ENCODE measurements at regions not wholly inside any gene's neighbourhood (a gene's known extent, or its start where the extent isn't known, plus 50 kb on each side); places are given as distances from the start of the nearest gene placed in this dataset.

DNA sequence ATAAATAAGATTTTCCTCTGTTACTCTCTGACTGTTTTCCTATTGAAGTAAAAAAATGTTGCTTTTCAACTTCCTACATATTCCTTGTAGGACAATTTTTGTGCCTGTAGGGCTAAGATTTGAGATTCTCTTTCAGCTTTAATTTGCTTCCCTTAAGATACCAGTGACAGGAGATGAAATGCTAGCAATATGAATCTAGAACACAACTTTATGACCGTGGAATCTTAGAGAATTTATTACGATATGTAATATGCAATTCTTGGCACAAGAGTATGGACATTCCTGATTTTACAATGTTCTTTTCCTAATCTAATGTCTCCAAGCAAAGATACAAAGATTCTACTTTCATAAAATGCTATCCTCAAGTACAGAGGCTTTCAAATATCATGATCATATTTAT lies 180.9 kb downstream of the KCNE4 start:
- intact Hi-C loops (cut with micrococcal nuclease; ENCODE audit: unreplicated experiment): no loop called here
- Histone ChIP-seq H3K9ac (ENCODE audit: insufficient read depth, low read depth, low read length) (no peak overlapping the region), H3K4me2 (ENCODE audit: low read depth, low read length) (no peak overlapping the region), H3K27ac (ENCODE audit: extremely low read length, insufficient read depth, low read length) (no peak overlapping the region), H3K4me1 (ENCODE audit: insufficient read depth, low read length) (no peaks in the 10 kb centered on the region), H3K9me3 (ENCODE audit: low read length) (no peaks in the 10 kb centered on the region), H3K27me3 (ENCODE audit: control insufficient read depth in 1 of 2, insufficient read depth in 2 of 2, low read length in 2 of 2) (no peaks in the 10 kb centered on the region; a peak in 1 of 5 replicates), H3K36me3 (replicated peaks in 1 of 2; ENCODE audit: control insufficient read depth in 1 of 2, insufficient read depth in 2 of 2, low read length in 2 of 2) (no peaks in the 10 kb centered on the region), H4K20me1 (ENCODE audit: insufficient read depth, low read length) (no peaks in the 10 kb centered on the region), H2AFZ (ENCODE audit: low read length) (no peak overlapping the region), H3K4me3 (replicated peaks in 1 of 3; ENCODE audit: insufficient read depth in 1 of 3, low read depth in 2 of 3, low read length in 3 of 3) (no peak overlapping the region), H3K79me2 (ENCODE audit: insufficient read depth, low read length) (no peaks in the 10 kb centered on the region)
- 1% methylated on average over 2 of the region's 2 CpGs for WGBS (ENCODE audit: low lambda C conversion rate)
- POLR2A ChIA-PET: no interaction called here
- no peak for DNase-seq (ENCODE audit: low spot score)
- CTCF ChIA-PET (ENCODE audit: low intra/inter-chr PET ratio, low total read pairs): no interaction called here
- no peak for ATAC-seq
- TF ChIP-seq CHCHD3 (CRISPR knock-in tag; IDR thresholded peaks at IDR 0.05) (no peak), FOXO1 (CRISPR knock-in tag; IDR thresholded peaks at IDR 0.05) (no peak)
- TF ChIP-seq, protein P1, sequence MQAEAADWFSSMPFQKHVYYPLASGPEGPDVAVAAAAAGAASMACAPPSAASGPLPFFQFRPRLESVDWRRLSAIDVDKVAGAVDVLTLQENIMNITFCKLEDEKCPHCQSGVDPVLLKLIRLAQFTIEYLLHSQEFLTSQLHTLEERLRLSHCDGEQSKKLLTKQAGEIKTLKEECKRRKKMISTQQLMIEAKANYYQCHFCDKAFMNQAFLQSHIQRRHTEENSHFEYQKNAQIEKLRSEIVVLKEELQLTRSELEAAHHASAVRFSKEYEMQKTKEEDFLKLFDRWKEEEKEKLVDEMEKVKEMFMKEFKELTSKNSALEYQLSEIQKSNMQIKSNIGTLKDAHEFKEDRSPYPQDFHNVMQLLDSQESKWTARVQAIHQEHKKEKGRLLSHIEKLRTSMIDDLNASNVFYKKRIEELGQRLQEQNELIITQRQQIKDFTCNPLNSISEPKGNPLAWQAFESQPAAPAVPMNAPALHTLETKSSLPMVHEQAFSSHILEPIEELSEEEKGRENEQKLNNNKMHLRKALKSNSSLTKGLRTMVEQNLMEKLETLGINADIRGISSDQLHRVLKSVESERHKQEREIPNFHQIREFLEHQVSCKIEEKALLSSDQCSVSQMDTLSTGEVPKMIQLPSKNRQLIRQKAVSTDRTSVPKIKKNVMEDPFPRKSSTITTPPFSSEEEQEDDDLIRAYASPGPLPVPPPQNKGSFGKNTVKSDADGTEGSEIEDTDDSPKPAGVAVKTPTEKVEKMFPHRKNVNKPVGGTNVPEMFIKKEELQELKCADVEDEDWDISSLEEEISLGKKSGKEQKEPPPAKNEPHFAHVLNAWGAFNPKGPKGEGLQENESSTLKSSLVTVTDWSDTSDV (CRISPR knock-in tag; IDR thresholded peaks at IDR 0.05): no peak
- no TSS peak for BruUV-seq (replicated peaks)
- no peak for FAIRE-seq
- in situ Hi-C loops (cut with HindIII; ENCODE audit: extremely low pct_ligation_motif_present, low pct_unique_long_range_greater_than_20kb): no loop called here

DNA sequence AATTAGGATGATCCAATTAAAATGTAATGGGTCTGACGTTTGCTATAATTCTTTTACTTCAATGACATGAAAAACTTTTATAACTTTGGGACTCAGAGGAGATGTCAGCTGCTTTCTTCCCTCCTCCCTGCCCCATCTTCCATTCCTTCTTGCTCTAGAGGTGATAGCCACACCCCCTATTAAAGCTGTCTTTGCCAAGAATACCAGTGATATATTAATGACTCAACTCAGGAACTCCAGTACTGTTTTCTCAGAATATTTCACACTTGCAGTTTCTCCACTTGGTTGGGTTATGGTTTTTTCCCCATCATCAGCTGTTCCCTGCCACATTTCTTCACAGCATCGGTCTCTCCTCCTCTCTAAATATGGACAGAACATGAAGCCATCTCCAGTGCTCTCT lies 184.0 kb downstream of the KCNE4 start:
- intact Hi-C loops (cut with micrococcal nuclease; ENCODE audit: unreplicated experiment) (no loop called here), in situ Hi-C loops (cut with HindIII; ENCODE audit: extremely low pct_ligation_motif_present, low pct_unique_long_range_greater_than_20kb) (no loop called here)
- no peak overlapping the region for H3K4me2 ChIP-seq (ENCODE audit: low read depth, low read length)
- no peak overlapping the region for H3K9ac ChIP-seq (ENCODE audit: insufficient read depth, low read depth, low read length)
- no peaks in the 10 kb centered on the region for H3K9me3 ChIP-seq (ENCODE audit: low read length)
- no peaks in the 10 kb centered on the region for H3K79me2 ChIP-seq (ENCODE audit: insufficient read depth, low read length)
- TF ChIP-seq ZNF790 (CRISPR knock-in tag; IDR thresholded peaks at IDR 0.05; ENCODE audit: borderline replicate concordance): no peak
- no peak for TF ChIP-seq ZNF326 (CRISPR knock-in tag; IDR thresholded peaks at IDR 0.05; ENCODE audit: borderline replicate concordance)
- TF ChIP-seq KAT8 (CRISPR knock-in tag; IDR thresholded peaks at IDR 0.05): no peak
- no peak for TF ChIP-seq ZNF121 (CRISPR knock-in tag; IDR thresholded peaks at IDR 0.05)
- TF ChIP-seq ZNF589 (CRISPR knock-in tag; conservative IDR thresholded peaks at IDR 0.05): no peak
- TF ChIP-seq, protein P2, sequence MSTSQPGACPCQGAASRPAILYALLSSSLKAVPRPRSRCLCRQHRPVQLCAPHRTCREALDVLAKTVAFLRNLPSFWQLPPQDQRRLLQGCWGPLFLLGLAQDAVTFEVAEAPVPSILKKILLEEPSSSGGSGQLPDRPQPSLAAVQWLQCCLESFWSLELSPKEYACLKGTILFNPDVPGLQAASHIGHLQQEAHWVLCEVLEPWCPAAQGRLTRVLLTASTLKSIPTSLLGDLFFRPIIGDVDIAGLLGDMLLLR (CRISPR knock-in tag; IDR thresholded peaks at IDR 0.05): no peak
- TF ChIP-seq ZSCAN21 (CRISPR knock-in tag; IDR thresholded peaks at IDR 0.05; ENCODE audit: borderline replicate concordance): no peak
- TF ChIP-seq ZNF124 (CRISPR knock-in tag; IDR thresholded peaks at IDR 0.05): no peak
- TF ChIP-seq TAF1 (CRISPR knock-in tag; IDR thresholded peaks at IDR 0.05): no peak
- TF ChIP-seq KLF11 (CRISPR knock-in tag; IDR thresholded peaks at IDR 0.05): no peak
- no peaks in the 10 kb centered on the region for H3K4me1 ChIP-seq (ENCODE audit: insufficient read depth, low read length)
- H4K20me1 ChIP-seq (ENCODE audit: insufficient read depth, low read length): no peaks in the 10 kb centered on the region
- ChIA-PET POLR2A (no interaction called here), CTCF (ENCODE audit: low intra/inter-chr PET ratio, low total read pairs) (no interaction called here)
- WGBS (ENCODE audit: low lambda C conversion rate): 1% methylated on average over 2 of the region's 2 CpGs
- H2AFZ ChIP-seq (ENCODE audit: low read length): no peak overlapping the region
- BruUV-seq (replicated peaks): no TSS peak
- no peak overlapping the region for H3K27ac ChIP-seq (ENCODE audit: extremely low read length, insufficient read depth, low read length)
- no peak for DNase-seq (ENCODE audit: low spot score)
- H3K4me3 ChIP-seq (replicated peaks in 1 of 3; ENCODE audit: insufficient read depth in 1 of 3, low read depth in 2 of 3, low read length in 3 of 3): no peak overlapping the region
- no peaks in the 10 kb centered on the region; a peak in 1 of 5 replicates for H3K27me3 ChIP-seq (ENCODE audit: control insufficient read depth in 1 of 2, insufficient read depth in 2 of 2, low read length in 2 of 2)
- ATAC-seq: no peak
- H3K36me3 ChIP-seq (replicated peaks in 1 of 2; ENCODE audit: control insufficient read depth in 1 of 2, insufficient read depth in 2 of 2, low read length in 2 of 2): no peaks in the 10 kb centered on the region
- FAIRE-seq: no peak

Data from HepG2 (cell line).